NCI-H2196 treated with DMSO at 0.1 percent for 48 hours (cell line): ENCODE measurements at regions not wholly inside any gene's neighbourhood (a gene's known extent, or its start where the extent isn't known, plus 50 kb on each side); places are given as distances from the start of the nearest gene placed in this dataset.

Experiments used
- DNase-seq: peaks from one replicate; lab custom pipeline; 2025; ENCODE audit not compliant: unreplicated experiment; lab: John Stamatoyannopoulos, UW

DNA sequence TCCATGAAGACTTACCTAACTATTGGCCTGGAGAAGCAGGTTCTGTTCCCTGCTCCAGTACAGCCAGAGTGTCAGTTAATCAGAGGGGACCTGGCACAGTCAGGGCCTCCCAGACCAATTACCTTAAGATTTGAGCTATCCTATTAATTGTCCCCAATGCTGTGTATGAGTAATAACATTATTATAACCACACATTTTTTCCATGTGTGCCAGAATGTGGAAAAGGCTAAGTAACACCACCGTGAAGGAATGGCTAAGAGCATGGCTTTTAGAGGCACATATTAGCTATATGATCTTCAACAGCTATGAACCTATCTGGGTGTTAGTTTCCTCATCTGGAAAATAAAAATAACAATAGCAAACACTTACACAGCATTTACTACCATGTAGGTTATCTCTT is 111.1 kb upstream of the RAP1B start:
- no peak for DNase-seq

DNA sequence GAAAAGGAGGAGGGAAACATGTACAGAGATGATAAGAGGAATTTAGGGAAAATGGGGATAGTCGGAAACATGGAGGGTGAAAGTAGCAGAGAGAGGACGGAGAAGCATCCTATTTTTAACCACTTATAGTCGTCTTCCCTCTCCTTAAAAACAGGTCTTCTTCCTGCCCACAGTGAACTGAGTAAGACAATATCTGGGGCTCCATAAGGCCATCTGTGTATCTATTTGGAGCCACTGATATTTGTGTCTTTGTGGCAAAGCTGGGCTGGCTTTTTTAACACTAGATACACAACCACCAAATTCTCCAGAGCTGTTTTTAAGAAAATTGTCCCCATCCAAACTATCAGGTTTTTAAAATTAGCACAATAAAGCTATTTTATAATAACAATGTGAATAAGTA is 109.5 kb upstream of the RAP1B start:
- no peak for DNase-seq

GRCh38 chr12:68505970-68506369 is 104.7 kb upstream of the RAP1B start:
- no peak for DNase-seq

- DNase-seq, result no peak
Measured at GRCh38 chr12:68506619-68507018, 104.1 kb upstream of the RAP1B start.

- no peak for DNase-seq
Measured at GRCh38 chr12:68507657-68508056, 103.0 kb upstream of the RAP1B start.

GRCh38 chr12:68508576-68508975 is 102.1 kb upstream of the RAP1B start:
- DNase-seq, result no peak

- DNase-seq, result no peak
Measured at GRCh38 chr12:68509242-68509641, 101.5 kb upstream of the RAP1B start.

GRCh38 chr12:68510397-68510796 is 100.3 kb upstream of the RAP1B start:
- no peak for DNase-seq

DNA sequence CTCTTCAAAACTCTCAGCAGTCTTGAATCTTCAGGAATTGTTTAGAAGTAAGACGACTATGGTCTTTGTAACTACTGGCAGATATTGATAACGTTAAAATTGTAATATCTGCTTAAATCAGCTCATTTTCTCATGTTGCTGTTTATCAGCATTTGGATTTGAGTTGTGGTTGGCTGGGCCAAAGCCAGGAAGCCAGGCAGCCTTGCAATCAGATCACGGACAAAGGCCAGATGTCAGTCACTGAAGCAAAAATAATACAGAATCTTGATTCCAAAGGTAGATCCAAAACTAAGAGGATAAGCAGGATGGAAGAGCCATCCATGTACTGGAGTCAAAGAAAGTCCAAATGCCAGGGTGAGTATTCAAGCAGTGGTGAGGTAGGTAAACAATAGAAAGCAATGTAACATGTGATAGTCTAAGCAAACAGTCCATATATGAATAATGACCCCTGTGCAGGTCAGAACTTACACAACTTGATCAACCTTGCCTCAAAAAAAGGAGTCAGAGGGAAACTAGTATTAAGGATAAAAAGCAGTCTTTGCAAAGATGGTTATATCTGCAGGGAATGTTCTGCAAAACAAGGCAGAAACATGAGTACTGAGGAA is 95.8 kb upstream of the RAP1B start:
- DNase-seq, result no peak

DNA sequence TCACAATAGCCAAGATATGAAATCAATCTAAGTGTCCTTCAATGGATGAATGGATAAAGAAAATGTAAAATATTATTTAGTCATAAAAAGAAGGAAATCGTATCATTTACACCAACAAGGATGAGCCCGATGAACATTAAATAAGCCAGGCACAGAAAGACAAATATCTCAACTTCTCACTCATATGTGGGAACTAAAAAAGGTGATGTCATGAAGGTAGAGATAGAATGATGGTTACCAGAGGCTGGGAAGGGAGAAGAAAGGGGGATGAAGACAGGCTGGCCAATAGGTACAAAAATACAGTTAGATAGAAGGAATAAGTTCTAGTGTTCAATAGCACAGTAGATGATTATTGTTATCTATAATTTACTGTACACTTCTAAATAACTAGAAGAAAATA is 94.9 kb upstream of the RAP1B start:
- DNase-seq, result no peak

GRCh38 chr12:68521321-68521839 is 89.3 kb upstream of the RAP1B start:
- no peak for DNase-seq

GRCh38 chr12:68521848-68522502 is 88.7 kb upstream of the RAP1B start:
- DNase-seq, result no peak

- DNase-seq, result no peak
Measured at GRCh38 chr12:68529466-68529865, 81.2 kb upstream of the RAP1B start.

DNA sequence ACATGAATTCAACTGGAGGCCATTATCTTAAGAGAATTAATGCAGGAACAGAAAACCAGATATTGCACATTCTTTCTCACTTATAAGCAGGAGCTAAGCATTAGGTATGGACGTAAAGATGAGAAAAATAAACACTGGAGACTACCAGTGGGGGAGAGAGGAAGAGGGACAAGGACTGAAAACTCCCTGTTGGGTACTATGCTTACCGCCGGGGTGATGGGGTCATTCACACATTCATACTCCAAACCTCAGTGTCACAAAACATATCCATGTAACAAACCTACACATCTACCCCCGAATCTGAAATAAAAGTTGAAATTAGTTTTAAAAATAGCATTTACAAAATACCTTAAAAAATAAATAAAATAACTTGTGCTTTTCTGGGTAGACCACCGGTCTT is 80.8 kb upstream of the RAP1B start:
- DNase-seq, result no peak

DNA sequence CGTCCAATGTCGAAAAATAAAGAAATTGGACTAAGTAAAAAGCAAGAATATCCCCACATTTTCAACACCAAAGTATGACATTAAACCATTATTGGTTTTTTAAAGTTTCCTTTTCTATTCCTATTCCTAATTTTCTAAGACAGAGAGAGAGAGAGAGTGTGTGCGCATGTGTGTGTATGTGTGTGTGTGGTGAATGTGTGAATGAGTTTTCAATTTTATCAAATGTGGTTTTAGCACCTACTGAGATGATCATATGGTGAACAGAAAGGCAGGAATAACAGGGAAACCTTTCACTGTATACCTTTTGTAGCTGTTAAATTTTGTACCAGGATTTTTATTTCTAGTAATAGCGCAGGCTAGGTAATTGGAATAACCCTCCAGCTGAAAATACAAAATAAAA is 80.4 kb upstream of the RAP1B start:
- no peak for DNase-seq

- no peak for DNase-seq
Measured at GRCh38 chr12:68530965-68531364, 79.7 kb upstream of the RAP1B start.

- no peak for DNase-seq
Measured at GRCh38 chr12:68532204-68532886, 78.4 kb upstream of the RAP1B start.

GRCh38 chr12:68532887-68533248 is 77.8 kb upstream of the RAP1B start:
- DNase-seq, result no peak

GRCh38 chr12:68534108-68534507 is 76.6 kb upstream of the RAP1B start:
- DNase-seq, result no peak

DNA sequence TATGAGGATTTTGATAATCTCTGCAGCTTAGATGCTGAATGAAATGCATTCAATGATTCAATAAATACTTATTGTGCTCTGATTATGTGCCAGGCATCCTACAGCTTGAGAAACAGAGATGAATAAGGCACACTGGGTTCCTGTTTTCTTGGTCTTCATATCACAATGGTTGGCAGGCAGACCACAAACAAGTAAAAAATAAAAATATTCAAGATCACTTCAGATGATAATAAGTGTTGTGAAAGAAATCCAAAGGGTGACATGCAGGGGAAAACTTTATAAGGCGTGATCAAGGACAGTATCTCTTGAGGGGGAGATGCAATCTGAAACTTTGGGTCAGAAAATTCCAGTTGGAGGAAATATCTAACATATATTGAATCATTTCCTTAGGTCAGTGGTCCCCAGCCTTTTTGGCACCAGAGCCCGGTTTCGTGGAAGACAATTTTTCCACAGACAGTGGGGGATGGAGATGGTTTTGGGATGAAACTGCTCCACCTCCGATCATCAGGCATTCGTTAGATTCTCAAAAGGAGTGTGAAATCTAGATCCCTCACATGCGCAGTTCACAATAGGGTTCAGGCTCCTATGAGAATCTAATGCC is 73.7 kb upstream of the RAP1B start:
- no peak for DNase-seq

GRCh38 chr12:68537571-68537970 is 73.1 kb upstream of the RAP1B start:
- DNase-seq, result no peak
